Cardiac septum (tissue), 1 donor: ENCODE measurements at regions not wholly inside any gene's neighbourhood (a gene's known extent, or its start where the extent isn't known, plus 50 kb on each side); places are given as distances from the start of the nearest gene placed in this dataset.
A peak's percentile ranks its signal among the peaks of the same experiment; 100 is the strongest.

Experiments
- DNase-seq: peaks from one replicate; pipeline ENCODE4 v3.0.0-alpha.2; 2020; ENCODE audit warnings: low spot score
- intact Hi-C: fragments of 100-400 bp; cut with DNase I; formaldehyde crosslinking; loops from one replicate; pipeline ENCODE4 v1.14.0; 2022
- donor health status: DM: no; HTN: no; CAD: no.

DNA sequence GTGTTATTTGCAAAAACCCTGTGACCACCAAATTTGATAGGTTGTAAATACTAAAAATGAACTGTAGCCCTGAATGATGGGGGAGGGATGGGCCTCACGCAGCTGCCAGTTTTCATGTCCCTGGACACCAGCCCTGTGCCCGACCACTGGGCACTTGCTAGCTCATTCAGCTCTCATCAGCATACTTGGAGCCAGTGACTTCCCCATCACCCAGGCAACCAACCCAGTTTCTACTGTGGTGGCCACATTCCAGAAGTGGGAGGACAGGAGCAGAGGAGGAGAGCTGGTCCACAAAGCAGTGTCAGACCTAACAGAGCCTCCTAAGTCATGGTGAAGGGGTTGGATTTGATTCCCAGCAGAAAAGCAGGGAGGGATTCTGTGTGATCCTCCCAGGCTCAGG lies 128.2 kb downstream of the CPEB2 start:
- DNase-seq: no peak
- intact Hi-C loops: no loop called here

GRCh38 chr4:15131551-15131950 lies 129.3 kb downstream of the CPEB2 start:
- DNase-seq: no peak
- intact Hi-C loops: no loop called here

GRCh38 chr4:15132739-15133138 lies 130.5 kb downstream of the CPEB2 start:
- no peak for DNase-seq
- intact Hi-C loops: no loop called here

DNA sequence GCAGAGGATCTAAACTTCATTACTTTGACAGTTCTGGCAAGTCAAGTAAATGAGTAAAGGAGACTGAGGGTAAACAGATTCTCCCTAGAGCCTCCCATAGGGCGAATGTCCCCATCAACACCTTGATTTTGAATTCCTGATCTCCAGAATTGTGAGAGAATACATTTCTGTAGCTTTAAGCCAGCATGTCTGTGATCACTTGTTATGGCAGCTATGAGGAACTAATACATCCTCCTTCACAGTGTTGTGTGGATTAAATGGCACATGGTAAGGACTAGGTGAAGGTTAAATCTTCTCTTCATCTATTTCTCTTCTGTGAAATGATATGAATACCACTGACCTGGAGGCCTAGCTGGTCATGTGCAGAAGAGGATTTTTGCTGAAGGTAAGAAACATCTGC lies 137.3 kb downstream of the CPEB2 start:
- intact Hi-C loops: no loop called here

DNA sequence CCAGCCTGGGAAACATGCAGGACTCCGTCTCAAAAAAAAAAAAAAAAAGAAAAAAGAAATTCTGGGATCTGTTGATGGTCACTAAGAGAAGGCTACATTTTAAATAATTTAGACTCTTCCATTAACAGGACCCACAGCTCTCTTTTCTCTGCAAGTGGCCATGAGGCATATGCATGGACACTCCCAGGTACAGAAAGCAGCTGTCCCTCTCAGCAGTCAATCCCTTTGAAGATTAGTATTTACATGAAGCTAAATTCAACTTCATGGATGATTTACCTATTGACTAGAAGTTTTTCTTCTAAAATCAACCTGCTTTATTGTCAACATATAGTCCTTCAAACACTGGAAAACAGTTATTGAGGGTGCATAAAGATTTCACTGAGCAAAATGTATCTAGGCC lies 139.9 kb downstream of the CPEB2 start:
- no peak for DNase-seq
- intact Hi-C loops: no loop called here

More for the DNA sequence above, 137.3 kb downstream of the CPEB2 start:
- DNase-seq: no peak

GRCh38 chr4:15143551-15143950 lies 141.3 kb downstream of the CPEB2 start:
- intact Hi-C loops: no loop called here

DNA sequence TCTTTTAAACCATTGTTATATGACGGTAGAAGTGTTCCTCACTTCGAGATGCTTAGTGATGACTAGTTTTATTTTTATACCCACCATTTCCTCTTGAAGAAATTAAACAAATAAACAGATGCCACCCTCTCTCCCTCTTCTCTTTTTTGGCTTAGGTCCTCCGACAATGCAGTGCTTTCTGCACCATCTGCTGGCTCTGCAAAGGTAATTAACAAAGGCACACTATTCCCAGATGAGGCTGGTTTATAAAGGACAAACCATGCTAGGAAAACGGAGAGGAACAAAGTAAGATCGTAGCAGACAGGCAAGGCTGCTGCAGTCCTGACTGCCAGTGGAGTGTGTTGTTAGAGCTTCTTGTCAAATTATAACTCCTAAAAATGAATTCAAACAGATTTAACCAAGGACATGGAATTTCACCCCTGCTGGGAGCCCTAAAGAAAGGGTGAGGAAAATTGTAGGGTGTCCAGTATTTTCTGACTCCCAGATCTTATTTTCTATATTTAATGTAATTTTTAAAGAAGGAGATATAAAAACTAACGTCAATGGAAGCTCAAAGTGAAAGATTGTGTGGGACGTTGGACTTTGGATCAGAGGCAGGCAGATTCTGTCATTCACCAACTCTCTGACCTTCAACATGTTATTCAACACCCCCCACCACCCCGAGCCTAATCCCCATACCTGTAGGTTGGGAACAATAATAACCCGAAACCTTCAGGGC lies 142.1 kb downstream of the CPEB2 start:
- DNase-seq: no peak
- intact Hi-C loops: no loop called here

More at GRCh38 chr4:15143551-15143950, 141.3 kb downstream of the CPEB2 start:
- no peak for DNase-seq

GRCh38 chr4:15144967-15145295 lies 142.7 kb downstream of the CPEB2 start:
- intact Hi-C loops: loop anchor here (5.0 kb wide), 1 partner anchor 143 kb away; the partner anchor contains the start of gene CPEB2
- no peak for DNase-seq

GRCh38 chr4:15145709-15146108 lies 143.4 kb downstream of the CPEB2 start:
- intact Hi-C loops: loop anchor here (5.0 kb wide), 1 partner anchor 143 kb away; the partner anchor contains the start of gene CPEB2
- no peak for DNase-seq

- no peak for DNase-seq
- intact Hi-C loops: loop anchor here (5.0 kb wide), 1 partner anchor 145 kb away; the partner anchor contains the start of gene CPEB2
Observed at GRCh38 chr4:15147714-15148113, 145.4 kb downstream of the CPEB2 start.

GRCh38 chr4:15148199-15148598 lies 145.9 kb downstream of the CPEB2 start:
- intact Hi-C loops: loop anchor here (5.0 kb wide), 1 partner anchor 146 kb away; the partner anchor contains the start of gene CPEB2
- DNase-seq: no peak

DNA sequence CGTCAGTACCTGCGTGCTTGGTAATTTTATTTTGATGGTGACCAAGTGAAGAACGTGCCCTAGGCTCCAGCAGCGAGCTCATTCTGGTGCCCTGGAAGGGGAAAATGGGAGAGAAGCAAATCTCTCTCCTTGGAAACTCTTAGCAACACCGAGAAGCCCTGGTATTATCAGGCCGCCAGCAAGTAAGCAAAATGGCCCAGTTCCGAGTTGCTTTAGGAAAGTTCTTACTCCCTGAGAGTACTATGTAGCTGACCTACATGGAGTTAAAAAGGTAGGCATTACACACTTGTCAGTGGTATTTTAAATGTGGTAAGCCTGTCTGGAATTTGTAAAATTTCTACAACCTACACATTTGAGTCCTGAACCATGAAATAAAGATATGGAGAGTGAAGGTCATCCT lies 146.4 kb downstream of the CPEB2 start:
- intact Hi-C loops: loop anchor here (5.0 kb wide), 1 partner anchor 146 kb away; the partner anchor contains the start of gene CPEB2
- no peak for DNase-seq

- DNase-seq: no peak
- intact Hi-C loops: loop anchor here (5.0 kb wide), 1 partner anchor 147 kb away; the partner anchor contains the start of gene CPEB2
Observed at GRCh38 chr4:15149234-15149838, 147.1 kb downstream of the CPEB2 start.

GRCh38 chr4:15149839-15150592 lies 147.7 kb downstream of the CPEB2 start:
- DNase-seq: peak; percentile 94
- intact Hi-C loops: loop anchor here (5.0 kb wide), 1 partner anchor 148 kb away; the partner anchor contains the start of gene CPEB2

DNA sequence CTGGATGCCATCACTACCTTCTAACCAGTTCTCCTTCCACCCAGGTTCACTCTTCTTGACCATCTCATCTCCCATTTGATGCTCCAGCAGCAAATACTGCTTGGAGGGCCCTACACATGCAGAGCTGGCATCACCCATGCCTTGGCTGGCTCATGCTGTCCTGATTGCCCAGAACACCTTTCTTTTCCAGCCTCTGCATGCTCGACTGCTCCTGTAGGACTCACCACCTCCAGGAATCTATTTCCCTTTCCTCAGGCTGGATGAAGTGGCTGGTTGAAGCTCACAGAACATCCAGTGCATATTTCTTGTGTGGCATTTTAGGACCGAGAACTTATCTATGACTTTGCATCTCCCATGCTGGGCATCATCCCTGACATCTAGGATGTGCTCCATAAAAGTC lies 148.3 kb downstream of the CPEB2 start:
- no peak for DNase-seq
- intact Hi-C loops: no loop called here

GRCh38 chr4:15151033-15151432 lies 148.8 kb downstream of the CPEB2 start:
- no peak for DNase-seq
- intact Hi-C loops: no loop called here

GRCh38 chr4:15153662-15154061 lies 151.4 kb downstream of the CPEB2 start:
- intact Hi-C loops: no loop called here
- DNase-seq: no peak

DNA sequence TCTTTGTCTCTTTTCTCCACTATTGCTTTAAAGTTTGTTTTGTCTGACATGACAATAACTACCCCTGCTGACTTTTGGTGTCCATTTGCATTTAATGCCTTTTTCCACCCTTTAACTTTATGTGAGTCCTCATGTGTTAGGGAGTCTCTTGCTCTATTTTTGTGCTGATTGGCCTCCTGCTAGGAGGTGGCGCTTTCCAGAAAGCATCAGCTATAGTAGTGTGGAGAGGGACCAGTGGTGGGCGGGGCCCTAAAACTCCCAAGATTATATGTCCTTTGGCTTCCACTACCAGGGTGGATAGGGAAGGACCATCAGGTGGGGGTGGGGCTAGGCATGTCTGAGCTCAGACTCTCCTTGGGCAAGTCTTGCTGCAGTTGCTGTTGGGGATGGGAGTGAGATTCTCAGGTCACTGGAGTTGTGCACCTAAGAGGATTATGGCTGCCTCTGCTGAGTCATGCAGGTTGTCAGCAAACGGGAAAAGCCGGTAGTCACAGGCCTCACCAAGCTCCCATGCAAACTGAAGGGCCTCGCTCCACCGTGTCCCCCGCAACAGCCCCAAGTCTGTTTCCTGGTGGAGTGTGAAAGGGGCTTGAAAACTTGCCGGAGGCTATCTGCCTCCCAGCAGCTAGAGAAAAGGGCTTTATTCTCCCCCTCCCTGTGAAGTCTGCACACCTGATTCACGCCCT lies 156.3 kb downstream of the CPEB2 start:
- intact Hi-C loops: no loop called here

DNA sequence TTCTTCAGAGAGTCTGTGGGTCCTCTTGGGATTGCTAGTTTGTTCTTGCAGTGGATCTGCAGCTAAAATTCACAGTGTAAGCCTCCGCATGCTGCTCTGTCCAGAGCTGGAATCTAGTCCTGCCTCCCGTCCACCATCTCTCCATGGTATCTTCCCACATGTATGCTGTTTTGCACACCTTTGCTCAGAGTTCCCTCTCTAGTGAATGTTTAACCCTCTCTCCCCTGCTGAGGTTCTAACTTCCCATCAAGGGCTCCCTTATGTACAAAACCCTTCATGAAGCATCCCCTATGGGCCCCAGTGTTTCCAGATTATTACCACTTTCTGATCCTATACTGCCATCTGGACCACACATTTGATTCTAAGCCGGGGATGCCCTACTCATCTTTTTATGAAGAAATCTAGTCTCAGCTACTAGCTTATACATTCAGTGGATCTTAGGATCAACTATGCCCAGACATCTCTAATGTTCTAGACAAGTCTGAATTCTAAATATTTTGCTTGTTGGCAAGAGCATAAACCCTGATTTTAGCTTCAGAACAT lies 157.3 kb downstream of the CPEB2 start:
- intact Hi-C loops: no loop called here
- DNase-seq: no peak

More for the DNA sequence above, 156.3 kb downstream of the CPEB2 start:
- no peak for DNase-seq
